Neural progenitor cell (in vitro differentiated cells): ENCODE measurements at regions not wholly inside any gene's neighbourhood (a gene's known extent, or its start where the extent isn't known, plus 50 kb on each side); places are given as distances from the start of the nearest gene placed in this dataset.

Source experiments
- DNase-seq: peaks from one replicate; pipeline ENCODE4 v3.0.0-alpha.2; 2016; ENCODE audit warnings: low spot score
- H2AFZ ChIP-seq: fragments of 200-600 bp; sonication (generic); replicated peaks from 2 replicates; pipeline ENCODE4 v1.6.1; 2016; ENCODE audit warnings: antibody characterized with exemption
- H3F3A ChIP-seq: fragments of 200-600 bp; sonication (generic); 2 replicates; pipeline ENCODE4 v1.6.1; 2016; ENCODE audit warnings: antibody characterized with exemption, low read depth
- H3K27ac ChIP-seq: fragments of 200-600 bp; sonication (generic); 2 replicates; pipeline ENCODE4 v1.5.1; 2016; ENCODE audit warnings: mild to moderate bottlenecking
- H3K27me3 ChIP-seq: fragments of 200-600 bp; sonication (generic); 2 replicates; pipeline ENCODE4 v1.6.1; 2016; ENCODE audit warnings: mild to moderate bottlenecking, moderate library complexity
- H3K36me3 ChIP-seq: fragments of 200-600 bp; sonication (generic); 2 replicates; pipeline ENCODE4 v1.5.1; 2016
- H3K4me1 ChIP-seq: fragments of 200-600 bp; sonication (generic); 2 replicates; pipeline ENCODE4 v1.6.1; 2016; ENCODE audit warnings: mixed run types
- H3K4me2 ChIP-seq: fragments of 200-600 bp; sonication (generic); 2 replicates; pipeline ENCODE4 v1.6.1; 2016
- H3K4me3 ChIP-seq: fragments of 200-600 bp; sonication (generic); 2 replicates; pipeline ENCODE4 v1.5.1; 2016
- H3K79me2 ChIP-seq: fragments of 200-600 bp; sonication (generic); 2 replicates; pipeline ENCODE4 v1.6.1; 2016; ENCODE audit warnings: low read depth
- H3K9ac ChIP-seq: fragments of 200-600 bp; sonication (generic); 2 replicates; pipeline ENCODE4 v1.6.1; 2016
- H3K9me3 ChIP-seq: fragments of 200-600 bp; sonication (generic); 2 replicates; pipeline ENCODE4 v1.5.1; 2016; ENCODE audit warnings: low read depth
- H4K20me1 ChIP-seq: fragments of 200-600 bp; sonication (generic); 2 replicates; pipeline ENCODE4 v1.6.1; 2016; ENCODE audit warnings: low read depth
- H3K27ac Mint-ChIP-seq: 3 replicates; pipeline ENCODE4 v1.8.0; 2021; ENCODE audit warnings: mixed read lengths
- H3K27me3 Mint-ChIP-seq: 2 replicates; pipeline ENCODE4 v1.8.0; 2022; ENCODE audit warnings: low read depth, mild to moderate bottlenecking, inconsistent platforms, moderate library complexity, mixed read lengths; ENCODE audit not compliant: insufficient read depth
- H3K36me3 Mint-ChIP-seq: 3 replicates; pipeline ENCODE4 v1.8.0; 2021; ENCODE audit warnings: mixed read lengths
- H3K4me1 Mint-ChIP-seq: 3 replicates; pipeline ENCODE4 v1.8.0; 2021; ENCODE audit warnings: mixed read lengths
- H3K4me3 Mint-ChIP-seq: 3 replicates; pipeline ENCODE4 v1.8.0; 2021; ENCODE audit warnings: mild to moderate bottlenecking, moderate library complexity, mixed read lengths
- H3K9me3 Mint-ChIP-seq: 3 replicates; pipeline ENCODE4 v1.8.0; 2020; ENCODE audit warnings: mixed read lengths
- CTCF ChIP-seq: fragments of 200-600 bp; sonication (generic); IDR thresholded peaks from 2 replicates; pipeline ENCODE4 v1.5.1; 2017; ENCODE audit warnings: antibody characterized with exemption, mild to moderate bottlenecking
- EZH2 ChIP-seq: fragments of 200-600 bp; sonication (generic); IDR thresholded peaks from 2 replicates; pipeline ENCODE4 v1.6.1; 2017; ENCODE audit warnings: antibody characterized with exemption, mild to moderate bottlenecking, moderate library complexity
- EZH2phosphoT487 ChIP-seq: fragments of 200-600 bp; sonication (generic); IDR thresholded peaks from 2 replicates; pipeline ENCODE4 v1.6.1; 2017; ENCODE audit warnings: antibody characterized with exemption

- Histone ChIP-seq H3K4me2 (no peak overlapping the region), H3K4me1 (peaks cover 19% of the 10 kb centered on the region), H3K27ac (no peak overlapping the region), H3K27me3 (no peaks in the 10 kb centered on the region), H3K79me2 (no peaks in the 10 kb centered on the region), H3K36me3 (no peaks in the 10 kb centered on the region), H4K20me1 (no peaks in the 10 kb centered on the region), H3K9ac (no peak overlapping the region), H3F3A (no peaks in the 10 kb centered on the region), H2AFZ (peak overlapping the region; percentile 23), H3K9me3 (no peaks in the 10 kb centered on the region), H3K4me3 (no peak overlapping the region)
- Mint-ChIP-seq H3K27me3 (no peaks in the 10 kb centered on the region), H3K4me1 (peaks cover 15% of the 10 kb centered on the region), H3K36me3 (no peaks in the 10 kb centered on the region), H3K9me3 (no peaks in the 10 kb centered on the region), H3K27ac (peak overlapping the region; percentile 61), H3K4me3 (no peak overlapping the region)
- no peak for TF ChIP-seq EZH2phosphoT487
- no peak for TF ChIP-seq CTCF
- TF ChIP-seq EZH2 = no peak
- DNase-seq = no peak
These were observed 101.0 kb upstream of the LPP start for GRCh38 chr3:188053036-188053340.

DNA sequence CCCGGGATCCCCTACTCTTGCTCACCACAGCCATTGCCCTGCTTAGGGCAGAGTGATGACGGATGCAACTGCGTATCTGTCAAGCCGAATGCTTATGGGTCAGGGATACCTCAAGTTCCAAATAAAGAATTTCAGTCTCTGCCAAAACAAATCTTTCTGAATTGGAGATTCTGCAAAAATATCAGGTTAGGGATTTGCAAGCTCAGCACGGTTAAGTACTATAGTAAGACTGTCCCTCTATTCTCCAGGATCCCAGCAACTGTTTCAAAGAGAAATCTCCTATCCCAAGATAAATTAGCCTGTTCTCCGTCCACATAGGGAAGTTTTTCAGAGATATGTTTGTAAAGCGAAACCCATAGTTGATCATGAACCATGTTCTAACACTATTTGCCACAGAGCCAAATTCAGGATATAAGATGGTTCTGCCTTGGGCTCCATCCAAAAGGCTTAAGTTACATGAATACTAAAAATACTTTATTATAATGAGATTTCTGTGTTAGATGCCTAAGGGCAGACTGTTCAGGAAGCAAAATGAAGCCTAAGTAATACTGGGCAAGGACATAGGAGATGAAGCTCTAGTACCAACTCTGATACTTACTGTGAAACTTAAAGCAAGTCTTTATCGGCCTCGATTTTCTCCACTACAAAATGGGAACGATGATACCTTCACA lies 100.1 kb upstream of the LPP start:
- Histone ChIP-seq H3K9ac (no peak overlapping the region), H3K79me2 (no peaks in the 10 kb centered on the region), H3K27ac (no peak overlapping the region), H3K4me1 (peaks cover 19% of the 10 kb centered on the region), H3K27me3 (no peaks in the 10 kb centered on the region), H3K4me3 (no peak overlapping the region), H3K4me2 (no peak overlapping the region), H2AFZ (no peak overlapping the region), H3K36me3 (no peaks in the 10 kb centered on the region), H3K9me3 (no peaks in the 10 kb centered on the region), H4K20me1 (no peaks in the 10 kb centered on the region), H3F3A (no peaks in the 10 kb centered on the region)
- H3K4me1 Mint-ChIP-seq = peaks cover 15% of the 10 kb centered on the region
- TF ChIP-seq EZH2phosphoT487 (no peak), CTCF (no peak), EZH2 (no peak)
- H3K4me3 Mint-ChIP-seq = no peak overlapping the region
- no peaks in the 10 kb centered on the region for H3K9me3 Mint-ChIP-seq
- no peak for DNase-seq
- H3K27me3 Mint-ChIP-seq = no peaks in the 10 kb centered on the region
- H3K27ac Mint-ChIP-seq = no peak overlapping the region
- no peaks in the 10 kb centered on the region for H3K36me3 Mint-ChIP-seq

GRCh38 chr3:188054541-188054940 lies 99.4 kb upstream of the LPP start:
- no peaks in the 10 kb centered on the region for H3K36me3 ChIP-seq
- no peaks in the 10 kb centered on the region for H3K9me3 ChIP-seq
- H4K20me1 ChIP-seq = no peaks in the 10 kb centered on the region
- no peaks in the 10 kb centered on the region for H3K27me3 Mint-ChIP-seq
- no peaks in the 10 kb centered on the region for H3K9me3 Mint-ChIP-seq
- peaks cover 15% of the 10 kb centered on the region for H3K4me1 Mint-ChIP-seq
- DNase-seq = no peak
- H3F3A ChIP-seq = no peaks in the 10 kb centered on the region
- H3K27ac ChIP-seq = no peak overlapping the region
- H3K4me2 ChIP-seq = no peak overlapping the region
- H3K4me3 Mint-ChIP-seq = no peak overlapping the region
- no peak overlapping the region for H3K4me3 ChIP-seq
- no peak for TF ChIP-seq EZH2phosphoT487
- no peak for TF ChIP-seq EZH2
- TF ChIP-seq CTCF = no peak
- H3K27me3 ChIP-seq = no peaks in the 10 kb centered on the region
- H3K27ac Mint-ChIP-seq = no peak overlapping the region
- no peak overlapping the region for H2AFZ ChIP-seq
- H3K4me1 ChIP-seq = peaks cover 19% of the 10 kb centered on the region
- no peak overlapping the region for H3K9ac ChIP-seq
- no peaks in the 10 kb centered on the region for H3K79me2 ChIP-seq
- H3K36me3 Mint-ChIP-seq = no peaks in the 10 kb centered on the region
